Vagina (tissue), 2 donors: ENCODE measurements at regions not wholly inside any gene's neighbourhood (a gene's known extent, or its start where the extent isn't known, plus 50 kb on each side); places are given as distances from the start of the nearest gene placed in this dataset.

Source experiments
- POLR2A ChIP-seq, 2 donors: fragments of 450-650 bp; IDR thresholded peaks; one replicate each; pipeline ENCODE4 v1.6.1; 2017; ENCODE audit warnings: antibody characterized with exemption in 2 of 2, mild to moderate bottlenecking in 2 of 2, moderate library complexity in 2 of 2
- TF ChIP-seq, protein P1 (sequence below), 3 experiments: fragments of 450-650 bp in 2 of 3; fragments of 200-600 bp in 1 of 3; sonication (generic) in 1 of 3; IDR thresholded peaks; one replicate each; pipeline ENCODE4 v1.5.1; 2017 to 2019; ENCODE audit warnings: antibody characterized with exemption in 3 of 3, mild to moderate bottlenecking in 2 of 3, moderate library complexity in 2 of 3

DNA sequence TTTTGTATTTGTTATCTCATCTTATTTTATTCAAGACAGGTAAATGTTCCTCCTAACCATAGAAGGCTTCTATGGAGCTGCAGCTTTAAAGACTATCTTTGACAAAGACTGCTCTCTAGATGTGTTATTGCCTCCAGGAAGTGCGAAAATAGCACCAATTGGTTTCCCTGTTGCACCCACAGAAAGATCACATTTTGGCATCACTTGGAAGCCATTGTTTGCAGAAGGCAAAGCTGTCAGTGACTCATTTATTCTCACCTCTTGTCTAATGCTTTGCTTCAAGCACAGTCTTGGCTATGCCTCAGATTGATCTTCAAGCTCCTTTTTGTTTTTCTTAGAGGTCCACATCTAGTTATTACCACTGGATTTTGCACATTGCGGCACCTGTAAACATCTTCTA, 150.3 kb downstream of the PCDH7 start:
- TF ChIP-seq, protein P1, sequence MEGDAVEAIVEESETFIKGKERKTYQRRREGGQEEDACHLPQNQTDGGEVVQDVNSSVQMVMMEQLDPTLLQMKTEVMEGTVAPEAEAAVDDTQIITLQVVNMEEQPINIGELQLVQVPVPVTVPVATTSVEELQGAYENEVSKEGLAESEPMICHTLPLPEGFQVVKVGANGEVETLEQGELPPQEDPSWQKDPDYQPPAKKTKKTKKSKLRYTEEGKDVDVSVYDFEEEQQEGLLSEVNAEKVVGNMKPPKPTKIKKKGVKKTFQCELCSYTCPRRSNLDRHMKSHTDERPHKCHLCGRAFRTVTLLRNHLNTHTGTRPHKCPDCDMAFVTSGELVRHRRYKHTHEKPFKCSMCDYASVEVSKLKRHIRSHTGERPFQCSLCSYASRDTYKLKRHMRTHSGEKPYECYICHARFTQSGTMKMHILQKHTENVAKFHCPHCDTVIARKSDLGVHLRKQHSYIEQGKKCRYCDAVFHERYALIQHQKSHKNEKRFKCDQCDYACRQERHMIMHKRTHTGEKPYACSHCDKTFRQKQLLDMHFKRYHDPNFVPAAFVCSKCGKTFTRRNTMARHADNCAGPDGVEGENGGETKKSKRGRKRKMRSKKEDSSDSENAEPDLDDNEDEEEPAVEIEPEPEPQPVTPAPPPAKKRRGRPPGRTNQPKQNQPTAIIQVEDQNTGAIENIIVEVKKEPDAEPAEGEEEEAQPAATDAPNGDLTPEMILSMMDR (IDR thresholded peaks at IDR 0.05): no peak
- no peak for TF ChIP-seq POLR2A (IDR thresholded peaks at IDR 0.05)
